ENCODE measurements at regions not wholly inside any gene's neighbourhood (a gene's known extent, or its start where the extent isn't known, plus 50 kb on each side); places are given as distances from the start of the nearest gene placed in this dataset.

- TF ChIP-seq POLR2AphosphoS5 (IDR thresholded peaks at IDR 0.05) (no peak), CTCF (IDR thresholded peaks at IDR 0.05) (no peak), POLR2A (IDR thresholded peaks at IDR 0.05) (no peak)
Observed at GRCh38 chr12:4202487-4202886, 71.1 kb upstream of the CCND2 start.

All from breast epithelium (tissue), 3 donors.